ENCODE measurements at regions not wholly inside any gene's neighbourhood (a gene's known extent, or its start where the extent isn't known, plus 50 kb on each side); places are given as distances from the start of the nearest gene placed in this dataset.
"Not testable (repeated sequence)": the region's sequence is repeated elsewhere in the genome, so short reads cannot be mapped to it uniquely, and the experiment has no call there.

DNA sequence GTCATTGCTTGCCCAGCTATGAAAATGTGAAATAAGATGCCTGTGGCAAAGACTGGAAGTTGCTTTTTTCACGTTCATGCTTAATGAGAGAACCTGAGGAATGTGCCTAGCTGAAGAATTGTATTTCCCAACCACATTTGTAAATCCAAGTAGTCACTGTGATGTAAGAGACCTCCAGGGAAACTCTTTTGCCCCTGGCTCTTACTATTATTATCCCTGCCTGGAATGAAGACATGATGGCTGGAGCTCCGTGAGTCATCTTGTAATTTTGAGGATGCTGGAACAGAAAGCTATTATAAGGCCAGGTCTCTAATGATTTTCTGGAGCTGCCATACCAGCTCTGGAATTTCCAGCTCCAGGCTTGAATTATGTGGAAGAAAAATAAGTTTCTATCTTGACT, 894.3 kb downstream of the DIAPH3 start:
- DNase-seq = no peak

GRCh38 chr13:59270327-59270726, 893.4 kb downstream of the DIAPH3 start:
- DNase-seq = no peak

DNA sequence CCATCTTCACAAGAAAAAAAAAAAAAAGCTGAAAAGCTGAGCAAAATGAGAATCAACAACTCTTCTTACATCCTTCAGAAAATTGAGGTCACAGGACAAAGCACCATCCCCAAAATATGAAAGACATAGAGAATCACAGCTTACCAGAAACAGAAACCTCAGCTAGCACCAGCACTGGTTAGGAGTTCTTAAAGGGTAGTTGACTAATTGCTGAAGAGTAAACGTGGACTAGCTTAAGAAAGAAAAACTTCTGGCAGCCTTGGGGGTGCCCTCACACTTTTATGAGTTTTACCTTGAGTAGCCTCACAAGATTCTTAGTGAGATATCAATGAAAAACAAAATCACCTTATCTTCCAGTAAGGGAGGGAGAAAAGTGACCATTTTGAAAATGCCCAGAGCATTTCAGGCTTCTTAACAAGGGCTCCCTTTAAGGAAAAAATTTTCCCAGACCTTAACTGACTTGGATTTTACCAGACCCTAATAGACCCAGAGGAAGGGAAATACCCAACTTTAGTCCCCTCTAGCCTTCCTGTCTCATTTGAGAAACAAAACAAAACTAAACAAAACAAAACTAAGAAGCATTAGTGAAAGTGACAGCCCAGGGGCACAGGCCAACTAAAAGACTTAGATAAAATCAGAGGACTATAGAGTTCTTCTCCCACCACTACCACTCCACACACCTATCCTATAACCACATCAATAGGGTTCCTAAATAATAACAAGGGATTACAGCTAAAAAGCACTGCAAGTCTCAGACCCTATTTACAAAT, 888.6 kb downstream of the DIAPH3 start:
- DNase-seq = no peak

DNA sequence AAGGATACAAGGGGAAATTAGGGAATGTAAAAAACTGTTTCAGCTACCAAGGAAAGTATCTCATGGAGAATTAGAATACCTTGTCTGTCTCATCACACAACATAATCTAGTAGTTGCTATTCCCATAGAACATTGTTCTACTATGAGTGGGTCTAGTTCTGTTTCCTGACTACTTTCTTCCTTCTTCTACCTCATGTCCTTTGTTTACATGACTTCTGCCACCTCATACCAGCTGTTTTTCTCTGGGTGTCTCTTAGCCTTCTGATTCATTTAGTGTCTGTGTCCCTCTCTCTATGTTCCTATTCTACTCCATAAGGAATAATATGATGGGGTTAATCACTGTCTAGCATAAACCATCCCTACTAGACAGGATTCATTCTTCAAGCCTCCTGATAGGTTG, 887.3 kb downstream of the DIAPH3 start:
- no peak for DNase-seq

DNA sequence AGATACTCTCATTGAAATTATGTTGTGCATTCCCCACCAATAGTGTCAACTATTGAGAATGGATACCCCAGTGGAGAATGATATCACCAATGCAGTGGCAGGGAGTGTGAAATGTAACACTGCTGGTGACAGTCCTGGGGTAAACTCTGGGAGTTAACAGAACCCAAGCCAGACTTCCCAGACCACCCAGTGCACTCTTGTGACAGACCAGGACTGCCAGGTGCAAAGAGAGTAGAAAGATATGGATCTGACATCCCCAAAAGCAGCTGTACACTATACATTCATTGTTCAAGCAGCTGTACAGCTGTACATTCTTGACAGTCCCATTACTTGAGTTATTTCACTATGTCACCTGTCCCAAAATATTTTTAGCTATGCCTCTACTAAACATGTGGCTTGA, 886.6 kb downstream of the DIAPH3 start:
- no peak for DNase-seq

- no peak for DNase-seq
These were observed 884.7 kb downstream of the DIAPH3 start for GRCh38 chr13:59279028-59279427.

DNA sequence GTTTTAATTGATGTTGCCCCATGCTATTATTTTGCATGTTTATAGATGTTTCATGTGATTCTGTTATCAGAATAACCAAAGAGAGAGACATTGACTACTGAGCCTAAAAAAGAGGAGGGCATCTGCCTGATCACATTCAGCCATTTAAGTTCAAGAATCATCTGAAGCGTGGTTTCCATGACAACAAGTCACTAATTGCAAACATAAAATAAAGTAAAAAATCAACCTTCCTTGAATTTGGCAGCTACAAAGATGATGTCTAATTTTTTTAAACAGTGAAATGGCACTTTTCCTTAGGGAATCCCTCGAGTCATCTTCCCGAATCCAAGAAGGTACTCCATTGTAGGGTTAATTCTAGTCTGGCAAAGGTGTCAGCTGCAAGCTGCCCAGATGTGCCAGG, 884.2 kb downstream of the DIAPH3 start:
- DNase-seq = no peak

DNA sequence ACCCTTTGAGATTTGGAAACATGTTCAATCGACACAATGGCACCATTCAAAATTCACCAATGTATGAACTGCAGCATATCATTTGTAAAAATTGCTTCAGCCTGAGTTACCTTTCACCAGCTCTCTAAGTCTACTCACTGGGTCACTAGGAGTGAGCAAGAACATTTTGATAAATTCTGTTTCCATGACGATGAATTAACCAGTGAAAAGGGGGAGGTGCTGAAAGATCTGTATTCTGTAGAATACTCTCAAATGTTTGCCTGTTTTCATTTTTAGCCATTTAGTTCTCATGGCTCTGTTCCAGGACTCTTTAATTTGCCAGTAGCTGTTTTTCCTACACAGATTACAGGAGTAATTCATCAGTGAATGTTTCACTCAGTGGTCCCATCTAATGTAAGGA, 883.4 kb downstream of the DIAPH3 start:
- no peak for DNase-seq

- DNase-seq = no peak
These were observed 882.3 kb downstream of the DIAPH3 start for GRCh38 chr13:59281453-59281852.

DNA sequence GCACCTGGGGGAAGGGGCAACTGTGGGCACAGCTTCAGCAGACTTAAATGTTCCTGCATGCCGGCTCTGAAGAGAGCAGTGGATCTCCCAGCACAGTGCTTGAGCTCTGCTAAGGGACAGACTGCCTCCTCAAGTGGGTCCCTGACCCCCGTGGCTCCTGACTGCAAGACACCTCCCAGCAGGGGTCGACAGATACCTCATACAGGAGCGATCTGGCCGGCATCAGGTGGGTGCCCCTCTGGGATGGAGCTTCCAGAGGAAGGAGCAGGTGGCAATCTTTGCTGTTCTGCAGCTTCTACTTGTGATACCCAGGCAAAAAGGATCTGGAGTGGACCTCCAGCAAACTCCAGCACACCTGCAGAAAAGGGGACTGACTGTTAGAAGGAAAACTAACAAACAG, 871.5 kb downstream of the DIAPH3 start:
- DNase-seq = not testable (repeated sequence)

- no peak for DNase-seq
These were observed 864.1 kb downstream of the DIAPH3 start for GRCh38 chr13:59299584-59299983.

DNA sequence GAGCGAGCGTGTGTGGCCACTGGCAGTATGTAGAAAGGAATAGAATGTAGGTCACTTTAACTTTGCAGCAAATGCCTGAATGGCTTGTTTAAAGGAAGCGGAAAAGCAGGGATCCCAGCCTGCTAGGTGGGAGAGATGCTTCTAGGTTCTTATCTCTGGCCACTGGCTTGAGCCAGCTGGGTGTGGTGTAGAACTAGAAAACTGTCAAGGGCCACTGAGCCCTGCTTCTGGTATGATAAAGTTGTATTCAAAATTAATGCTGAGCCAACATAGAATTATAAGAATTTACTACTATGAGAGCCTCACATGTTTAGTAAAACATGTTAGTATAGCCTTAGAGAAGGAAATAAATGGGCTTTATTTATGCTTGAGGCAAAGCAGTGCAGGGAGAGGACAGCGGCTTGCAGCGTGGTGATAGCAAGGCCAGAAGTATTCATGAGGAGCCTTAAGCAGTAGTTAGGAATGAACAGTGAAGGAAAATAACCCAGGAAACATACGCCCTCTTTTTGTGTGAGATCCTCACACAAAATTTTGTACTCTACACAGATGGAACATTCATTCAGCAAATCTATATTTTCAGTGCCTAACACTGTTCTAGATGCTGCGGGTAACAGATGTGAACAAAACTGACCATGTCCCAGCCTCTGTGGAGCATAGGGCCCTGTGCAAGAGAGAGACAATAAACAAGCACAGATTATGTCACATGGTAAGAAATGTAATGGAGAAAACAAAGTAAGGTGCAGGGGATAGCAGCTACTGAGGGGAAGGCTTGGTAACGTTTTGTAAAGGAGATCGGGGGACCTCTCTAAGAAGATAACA, 863.2 kb downstream of the DIAPH3 start:
- no peak for DNase-seq

DNA sequence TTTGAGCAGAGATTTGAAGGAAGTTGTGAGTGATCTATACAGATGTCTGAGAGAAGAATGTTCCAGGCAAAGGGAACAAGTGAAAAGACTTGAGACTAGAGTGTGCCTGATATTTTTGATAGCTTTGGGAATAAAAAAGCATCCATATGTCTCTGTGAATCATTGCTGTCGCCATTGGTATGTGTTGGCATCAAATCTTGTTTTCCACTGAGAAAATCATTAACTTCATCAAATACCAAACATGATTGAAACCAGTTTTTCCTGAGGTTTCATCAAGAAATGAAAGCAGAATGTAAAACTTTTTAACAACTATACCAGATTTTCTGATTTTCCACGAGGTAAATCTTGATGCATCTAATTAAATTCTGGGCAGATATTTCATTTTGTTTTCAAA, 862.6 kb downstream of the DIAPH3 start:
- no peak for DNase-seq

GRCh38 chr13:59303433-59303832, 860.3 kb downstream of the DIAPH3 start:
- no peak for DNase-seq

- DNase-seq = no peak
These were observed 859.1 kb downstream of the DIAPH3 start for GRCh38 chr13:59304596-59304995.

GRCh38 chr13:59305896-59306295, 857.8 kb downstream of the DIAPH3 start:
- DNase-seq = no peak

DNA sequence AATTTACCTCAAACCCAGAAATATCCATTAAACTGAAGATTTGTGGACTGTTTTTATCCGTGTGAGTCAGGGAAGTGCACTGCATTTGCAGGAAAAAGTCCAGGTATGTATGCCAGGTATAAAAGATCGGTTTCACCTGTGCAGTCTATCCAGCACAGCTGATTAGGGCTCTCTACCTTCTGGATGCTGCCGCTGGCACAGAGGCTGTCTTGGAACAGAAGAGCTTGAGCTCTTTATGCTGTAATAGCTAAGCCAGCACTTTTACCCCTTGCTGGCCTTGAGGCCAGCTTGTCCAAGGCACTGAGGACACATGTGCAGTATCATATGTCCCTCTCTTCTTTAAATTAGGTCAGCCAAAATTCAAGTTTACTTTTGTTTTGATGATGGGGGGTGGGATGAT, 851.0 kb downstream of the DIAPH3 start:
- no peak for DNase-seq

GRCh38 chr13:59318320-59318930, 845.3 kb downstream of the DIAPH3 start:
- DNase-seq = peak; percentile 12 to 85

- DNase-seq = no peak
These were observed 844.5 kb downstream of the DIAPH3 start for GRCh38 chr13:59319276-59319675.

- no peak for DNase-seq
These were observed 843.7 kb downstream of the DIAPH3 start for GRCh38 chr13:59320021-59320420.

DNA sequence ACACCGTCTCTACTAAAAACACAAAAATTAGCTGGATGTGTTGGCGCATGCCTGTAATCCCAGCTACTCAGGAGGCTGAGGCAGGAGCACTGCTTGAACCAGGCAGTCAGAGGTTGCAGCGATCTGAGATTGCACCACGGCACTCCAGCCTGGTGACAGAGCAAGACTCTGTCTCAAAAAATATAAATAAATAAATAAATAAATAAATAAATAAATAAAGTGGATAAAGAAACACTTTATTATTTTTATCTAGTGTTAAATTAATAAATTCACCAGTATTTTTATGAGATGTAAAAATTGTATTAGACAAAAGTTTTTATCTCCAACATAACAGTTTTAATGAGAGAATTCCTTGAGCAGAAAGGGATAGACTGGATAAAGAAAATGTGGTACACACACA, 839.3 kb downstream of the DIAPH3 start:
- DNase-seq = not testable (repeated sequence)

GRCh38 chr13:59326717-59327116, 837.0 kb downstream of the DIAPH3 start:
- DNase-seq = no peak

DNA sequence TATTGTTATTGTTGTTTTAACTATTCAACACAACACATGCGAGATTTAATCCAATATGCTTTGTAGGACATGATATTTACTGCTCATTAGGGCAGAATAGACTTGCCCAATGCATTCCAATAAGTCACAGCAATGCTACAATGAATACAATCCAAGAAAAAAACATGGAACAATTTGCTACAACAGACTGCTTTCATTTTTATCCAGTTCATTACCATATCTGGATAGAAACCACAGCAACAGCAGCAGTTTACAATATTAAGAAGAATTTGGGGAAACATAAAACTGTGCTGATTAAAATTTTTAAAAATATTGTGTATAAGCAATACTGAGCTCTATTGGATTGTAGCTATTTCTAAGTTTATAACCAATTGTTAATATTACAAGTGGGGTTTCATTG, 833.0 kb downstream of the DIAPH3 start:
- DNase-seq = no peak

DNA sequence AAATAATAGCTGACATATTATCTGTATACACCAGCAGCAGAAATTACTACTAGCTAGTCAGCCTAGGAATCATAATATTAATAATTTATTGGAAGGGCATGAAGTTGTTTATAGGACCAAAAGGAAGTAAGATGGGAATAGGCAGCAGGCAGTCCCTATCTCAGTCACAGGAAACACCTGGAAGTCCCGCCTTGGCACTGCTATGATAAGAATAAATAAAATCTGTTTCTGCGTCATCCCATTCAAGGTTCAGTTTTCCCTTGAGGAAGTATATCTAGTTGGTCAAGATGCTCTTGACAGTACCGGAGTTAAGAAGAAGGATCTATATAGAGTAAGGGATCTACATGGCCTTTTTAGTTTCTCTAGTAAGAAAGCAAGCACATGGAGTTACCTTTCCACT, 830.8 kb downstream of the DIAPH3 start:
- DNase-seq = no peak

Measured in NCI-H526 (cell line).